ENCODE measurements at regions not wholly inside any gene's neighbourhood (a gene's known extent, or its start where the extent isn't known, plus 50 kb on each side); places are given as distances from the start of the nearest gene placed in this dataset.
"Not testable (repeated sequence)": the region's sequence is repeated elsewhere in the genome, so short reads cannot be mapped to it uniquely, and the experiment has no call there.

- Histone ChIP-seq H3K4me1 (replicated peaks) (no peaks in the 10 kb centered on the region), H3K27ac (no peak overlapping the region), H3K36me3 (no peaks in the 10 kb centered on the region), H3K27me3 (replicated peaks; ENCODE audit: insufficient read depth) (no peaks in the 10 kb centered on the region), H3K4me3 (no peak overlapping the region), H3K9me3 (no peaks in the 10 kb centered on the region)
- WGBS: 95% methylated on average over 4 of the region's 4 CpGs
- TF ChIP-seq CTCF (IDR thresholded peaks at IDR 0.05): no peak
- TF ChIP-seq POLR2AphosphoS5 (IDR thresholded peaks at IDR 0.05): no peak
- TF ChIP-seq POLR2A (IDR thresholded peaks at IDR 0.05): no peak
- DNase-seq (ENCODE audit: low spot score): no peak
- intact Hi-C loops (cut with DNase I): no loop called here
Observed at GRCh38 chr3:153634683-153635082, 472.7 kb downstream of the RAP2B start.

- no peaks in the 10 kb centered on the region for H3K27me3 ChIP-seq (replicated peaks; ENCODE audit: insufficient read depth)
- DNase-seq (ENCODE audit: low spot score): no peak
- TF ChIP-seq POLR2A (IDR thresholded peaks at IDR 0.05): no peak
- TF ChIP-seq POLR2AphosphoS5 (IDR thresholded peaks at IDR 0.05): no peak
- no peak for TF ChIP-seq CTCF (IDR thresholded peaks at IDR 0.05)
- intact Hi-C loops (cut with DNase I): no loop called here
- H3K4me1 ChIP-seq (replicated peaks): no peaks in the 10 kb centered on the region
- no peaks in the 10 kb centered on the region for H3K9me3 ChIP-seq
- H3K36me3 ChIP-seq: no peaks in the 10 kb centered on the region
- whole genome bisulfite sequencing: 73% methylated on average over 1 of the region's 1 CpG
- no peak overlapping the region for H3K4me3 ChIP-seq
- no peak overlapping the region for H3K27ac ChIP-seq
Observed at GRCh38 chr3:153639631-153640030, 477.6 kb downstream of the RAP2B start.

GRCh38 chr3:153640689-153641665 lies 479.0 kb downstream of the RAP2B start:
- no peaks in the 10 kb centered on the region for H3K4me1 ChIP-seq (replicated peaks)
- intact Hi-C loops (cut with DNase I): no loop called here
- TF ChIP-seq POLR2AphosphoS5 (IDR thresholded peaks at IDR 0.05) (no peak), POLR2A (IDR thresholded peaks at IDR 0.05) (no peak), CTCF (IDR thresholded peaks at IDR 0.05) (no peak)

GRCh38 chr3:153642576-153642975 lies 478.6 kb upstream of the ARHGEF26 start:
- DNase-seq (ENCODE audit: low spot score); H3K27me3 ChIP-seq (replicated peaks; ENCODE audit: insufficient read depth); H3K9me3 ChIP-seq; H3K27ac ChIP-seq; H3K36me3 ChIP-seq; intact Hi-C loops (cut with DNase I); H3K4me3 ChIP-seq; H3K4me1 ChIP-seq (replicated peaks): not testable (repeated sequence)

More at GRCh38 chr3:153640689-153641665, 479.0 kb downstream of the RAP2B start:
- Histone ChIP-seq H3K27ac (no peak overlapping the region), H3K36me3 (no peaks in the 10 kb centered on the region), H3K9me3 (no peaks in the 10 kb centered on the region), H3K4me3 (no peak overlapping the region), H3K27me3 (replicated peaks; ENCODE audit: insufficient read depth) (no peaks in the 10 kb centered on the region)
- 84% methylated on average over 8 of the region's 8 CpGs for WGBS
- DNase-seq (ENCODE audit: low spot score): no peak

GRCh38 chr3:153643471-153643870 lies 477.7 kb upstream of the ARHGEF26 start:
- H3K9me3 ChIP-seq; H3K36me3 ChIP-seq; H3K4me3 ChIP-seq; DNase-seq (ENCODE audit: low spot score); H3K4me1 ChIP-seq (replicated peaks); H3K27ac ChIP-seq; H3K27me3 ChIP-seq (replicated peaks; ENCODE audit: insufficient read depth); intact Hi-C loops (cut with DNase I): not testable (repeated sequence)
- WGBS: 78% methylated on average over 2 of the region's 2 CpGs

GRCh38 chr3:153649286-153649839 lies 471.8 kb upstream of the ARHGEF26 start:
- WGBS: 55% methylated on average over 2 of the region's 2 CpGs
- Histone ChIP-seq H3K36me3 (no peaks in the 10 kb centered on the region), H3K27ac (no peak overlapping the region), H3K9me3 (no peaks in the 10 kb centered on the region), H3K4me3 (no peak overlapping the region), H3K27me3 (replicated peaks; ENCODE audit: insufficient read depth) (no peaks in the 10 kb centered on the region), H3K4me1 (replicated peaks) (no peaks in the 10 kb centered on the region)
- DNase-seq (ENCODE audit: low spot score): no peak
- TF ChIP-seq POLR2AphosphoS5 (IDR thresholded peaks at IDR 0.05): no peak
- TF ChIP-seq CTCF (IDR thresholded peaks at IDR 0.05): no peak
- no peak for TF ChIP-seq POLR2A (IDR thresholded peaks at IDR 0.05)
- intact Hi-C loops (cut with DNase I): no loop called here
